ENCODE measurements at regions not wholly inside any gene's neighbourhood (a gene's known extent, or its start where the extent isn't known, plus 50 kb on each side); places are given as distances from the start of the nearest gene placed in this dataset.

DNA sequence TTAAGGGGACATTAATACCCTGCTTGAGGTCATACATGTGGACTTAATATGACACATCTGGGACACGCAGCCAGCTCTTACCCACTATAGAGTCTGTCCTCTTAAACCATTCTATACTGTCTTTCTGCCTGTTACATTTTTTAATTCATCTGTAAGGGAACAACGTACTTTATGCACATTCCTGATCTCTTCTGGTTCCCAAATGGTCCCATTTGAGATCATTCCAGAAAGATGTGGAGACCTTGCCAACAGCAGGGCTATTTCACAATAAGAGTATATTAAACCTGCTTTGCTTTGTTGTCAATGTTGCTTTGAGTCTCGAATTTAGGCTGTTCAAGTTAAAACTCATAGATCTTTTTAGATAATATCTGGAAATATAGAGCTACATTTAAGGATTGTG, 332.2 kb upstream of the RAG2 start:
- no peak for FAIRE-seq

GRCh38 chr11:36929401-36929800, 331.4 kb upstream of the RAG2 start:
- FAIRE-seq = no peak

DNA sequence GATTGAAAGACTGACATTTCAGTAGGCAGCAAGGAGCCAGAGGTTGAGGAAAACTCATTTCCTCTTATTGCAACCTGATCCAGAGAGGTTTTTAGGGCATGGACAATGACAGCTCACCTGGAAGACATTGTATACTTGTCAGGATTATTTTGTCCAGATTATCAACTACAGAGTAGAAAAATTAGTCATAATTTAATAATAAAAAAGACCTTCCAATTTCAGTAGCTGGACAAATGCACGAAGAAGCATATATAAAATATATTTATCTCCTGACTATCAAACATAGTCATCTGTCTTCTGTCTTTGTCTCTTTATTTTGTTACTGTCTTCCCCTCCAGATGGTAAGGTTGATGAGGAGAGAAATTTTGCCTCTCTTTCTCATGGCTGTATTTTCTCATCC, 330.6 kb upstream of the RAG2 start:
- no peak for FAIRE-seq

DNA sequence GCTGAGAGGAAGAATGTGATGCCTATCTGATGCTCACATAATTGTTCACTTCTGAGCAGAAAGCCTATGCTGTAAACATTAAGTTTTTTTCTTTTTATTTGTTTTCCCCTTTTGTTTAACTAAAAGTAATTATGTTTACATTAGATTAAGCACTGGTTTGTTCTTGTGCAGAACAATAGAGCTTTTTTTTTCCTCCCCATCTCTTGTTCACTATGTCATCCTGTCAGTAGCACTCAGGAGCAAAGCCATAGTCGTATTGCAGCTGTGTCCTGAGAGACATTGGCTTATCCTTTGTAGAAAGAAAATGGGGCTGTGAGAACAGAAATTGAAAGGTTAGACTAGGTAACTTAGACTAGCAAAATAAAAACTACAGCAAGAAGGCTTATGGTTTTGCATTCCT, 301.8 kb upstream of the RAG2 start:
- FAIRE-seq = no peak

DNA sequence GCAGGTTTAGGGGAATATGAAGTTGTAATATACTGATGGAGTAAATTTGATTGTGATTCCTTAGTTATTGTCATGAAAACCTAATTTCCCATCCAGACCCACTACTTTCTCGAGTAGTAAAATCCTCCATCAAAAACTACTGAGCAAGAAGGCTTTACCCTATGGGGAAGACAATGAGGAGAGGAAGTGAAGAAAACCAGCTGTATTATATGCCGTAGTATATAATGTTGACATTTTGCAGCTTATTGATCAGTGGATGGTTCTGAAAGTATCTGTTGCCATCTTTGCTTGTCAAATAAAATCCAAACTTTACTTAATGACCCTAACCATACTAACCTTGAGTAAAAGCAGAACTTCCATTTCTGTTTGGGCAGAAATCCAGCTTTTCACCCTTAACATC, 292.8 kb upstream of the RAG2 start:
- no peak for FAIRE-seq

GRCh38 chr11:36890121-36890679, 292.2 kb upstream of the RAG2 start:
- no peak for FAIRE-seq

DNA sequence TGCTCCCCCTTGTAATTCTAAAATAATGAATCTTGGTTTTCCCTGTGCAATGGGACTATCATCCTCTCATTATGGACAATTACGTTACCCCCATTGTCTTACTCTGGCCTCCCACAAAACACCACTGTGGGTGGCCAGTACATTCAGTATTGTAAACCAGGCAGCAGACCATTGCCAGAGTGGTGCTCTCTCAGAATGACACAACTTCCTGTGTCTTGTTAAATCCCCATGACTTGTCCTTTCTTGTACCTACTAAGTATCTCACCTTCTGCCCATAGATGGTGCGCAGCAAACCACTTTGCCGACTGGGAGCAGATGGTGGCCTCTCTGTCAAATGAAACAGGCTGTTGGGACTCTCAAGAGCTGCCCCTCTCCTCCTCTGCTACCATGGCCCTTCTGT, 287.1 kb upstream of the RAG2 start:
- FAIRE-seq = no peak

GRCh38 chr11:36878737-36879136, 280.7 kb upstream of the RAG2 start:
- FAIRE-seq = no peak

GRCh38 chr11:36877149-36877548, 279.1 kb upstream of the RAG2 start:
- FAIRE-seq = no peak

DNA sequence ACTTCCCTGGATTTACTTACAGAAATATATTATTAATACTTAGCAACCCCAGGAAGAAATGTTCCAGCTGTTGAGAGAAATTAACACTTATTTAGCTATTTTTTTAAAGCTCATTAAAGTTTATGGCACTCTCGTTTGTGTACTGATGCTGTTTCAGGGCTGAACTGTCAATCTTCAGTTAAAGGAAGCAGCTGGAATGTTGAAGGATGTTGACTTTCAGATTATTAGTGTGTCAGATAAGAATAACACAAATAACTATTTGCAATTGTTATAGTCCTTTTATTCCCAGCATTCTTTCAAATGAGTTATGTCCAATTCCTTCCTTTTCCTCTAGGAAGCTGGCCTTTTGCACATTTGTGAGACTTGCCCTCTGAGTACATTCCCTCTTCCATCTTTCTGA, 278.2 kb upstream of the RAG2 start:
- FAIRE-seq = no peak

DNA sequence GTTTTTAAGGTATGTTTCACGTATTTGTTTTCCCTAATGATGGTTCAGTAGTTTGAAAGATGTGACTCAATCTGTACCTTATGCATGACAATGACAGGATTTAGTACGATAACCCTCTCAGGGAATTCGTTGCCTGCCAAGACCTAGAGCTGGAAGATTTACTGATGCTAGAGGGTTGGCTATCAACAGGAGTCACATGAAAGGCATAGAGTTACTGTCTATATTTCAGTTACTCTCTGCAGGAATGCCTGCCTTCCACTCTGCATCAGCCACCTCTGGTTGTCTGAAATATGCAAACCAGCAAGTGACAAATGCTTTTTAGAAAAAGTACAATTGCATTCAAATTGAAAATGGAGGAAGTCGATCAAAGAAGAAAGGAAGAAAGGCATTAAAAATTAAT, 276.3 kb upstream of the RAG2 start:
- FAIRE-seq = no peak

GRCh38 chr11:36870361-36870760, 272.3 kb upstream of the RAG2 start:
- FAIRE-seq = no peak

DNA sequence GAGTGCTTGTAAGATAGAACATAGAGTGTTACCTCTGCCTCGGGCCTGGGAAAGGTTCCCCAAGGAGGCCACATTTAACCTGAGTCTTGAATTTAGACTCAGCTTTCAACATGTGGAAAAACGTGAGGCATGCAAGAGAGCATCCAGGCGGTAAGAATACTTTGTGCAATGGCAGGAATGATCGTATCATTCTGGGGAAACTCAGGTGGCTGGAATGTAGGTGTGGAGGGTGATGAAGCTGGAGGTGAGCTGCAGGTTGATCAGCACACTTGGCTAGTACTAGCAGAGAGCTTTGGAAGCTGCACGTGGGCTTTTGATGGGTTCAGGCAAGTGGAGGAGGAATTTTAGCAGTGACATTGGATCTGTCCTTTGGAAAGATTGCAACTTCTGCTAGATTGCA, 270.3 kb upstream of the RAG2 start:
- no peak for FAIRE-seq

DNA sequence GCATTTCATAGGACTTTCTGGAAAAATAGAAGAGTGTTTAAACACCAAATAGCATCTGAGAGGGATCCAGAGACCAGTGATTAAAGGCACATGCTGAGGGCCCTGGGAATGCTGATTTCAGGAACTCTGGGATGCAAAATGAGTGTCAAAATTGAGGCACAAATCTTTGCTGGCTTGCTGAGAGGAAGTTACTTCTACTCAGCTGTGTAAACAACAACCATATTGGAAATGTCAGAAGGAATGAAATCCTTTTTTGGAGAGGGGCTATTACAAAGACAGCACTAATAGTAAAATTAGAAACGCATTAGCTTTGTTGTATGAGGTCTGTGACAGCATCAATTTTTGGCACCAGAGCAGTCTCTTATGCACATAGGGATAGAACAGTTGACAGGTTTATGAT, 267.8 kb upstream of the RAG2 start:
- no peak for FAIRE-seq

DNA sequence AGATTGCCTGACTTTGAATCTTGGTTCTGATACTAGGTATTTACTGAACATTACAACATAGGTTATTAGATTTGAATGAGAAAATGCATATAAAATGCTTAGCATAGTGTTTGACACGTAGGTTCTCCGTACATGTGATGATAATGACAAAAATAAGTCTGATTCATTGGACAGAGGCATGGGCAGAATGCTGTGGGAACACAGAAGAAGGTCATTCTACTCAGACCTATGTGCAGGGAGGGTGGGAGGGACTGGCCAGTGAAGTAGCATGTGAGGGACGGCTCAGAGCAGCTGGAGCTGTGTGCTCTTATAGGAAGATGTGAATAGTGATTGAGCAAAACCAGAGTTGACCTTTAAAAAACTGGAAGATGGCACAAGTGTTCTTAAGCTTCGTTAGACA, 256.8 kb upstream of the RAG2 start:
- no peak for FAIRE-seq

DNA sequence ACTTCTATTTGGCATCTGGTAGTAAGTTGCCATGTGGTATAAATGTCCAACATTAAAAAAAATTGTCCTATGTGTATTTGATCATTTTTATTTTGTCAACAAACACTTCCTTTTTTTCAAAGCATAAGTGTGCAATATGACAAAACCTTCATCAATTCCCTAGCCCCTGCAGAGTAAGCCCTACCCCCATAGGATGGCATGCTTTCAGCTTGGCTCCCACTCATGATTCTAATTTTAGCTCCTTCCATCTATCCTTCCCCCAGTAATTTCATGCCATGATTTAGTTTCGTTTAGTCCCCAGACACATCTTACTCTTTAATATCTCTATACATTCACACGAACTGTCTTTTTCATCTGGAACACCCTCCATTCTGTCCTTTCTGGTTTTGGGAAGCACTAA, 250.6 kb upstream of the RAG2 start:
- no peak for FAIRE-seq

- FAIRE-seq = no peak
Observed at GRCh38 chr11:36840378-36840777, 242.3 kb upstream of the RAG2 start.

DNA sequence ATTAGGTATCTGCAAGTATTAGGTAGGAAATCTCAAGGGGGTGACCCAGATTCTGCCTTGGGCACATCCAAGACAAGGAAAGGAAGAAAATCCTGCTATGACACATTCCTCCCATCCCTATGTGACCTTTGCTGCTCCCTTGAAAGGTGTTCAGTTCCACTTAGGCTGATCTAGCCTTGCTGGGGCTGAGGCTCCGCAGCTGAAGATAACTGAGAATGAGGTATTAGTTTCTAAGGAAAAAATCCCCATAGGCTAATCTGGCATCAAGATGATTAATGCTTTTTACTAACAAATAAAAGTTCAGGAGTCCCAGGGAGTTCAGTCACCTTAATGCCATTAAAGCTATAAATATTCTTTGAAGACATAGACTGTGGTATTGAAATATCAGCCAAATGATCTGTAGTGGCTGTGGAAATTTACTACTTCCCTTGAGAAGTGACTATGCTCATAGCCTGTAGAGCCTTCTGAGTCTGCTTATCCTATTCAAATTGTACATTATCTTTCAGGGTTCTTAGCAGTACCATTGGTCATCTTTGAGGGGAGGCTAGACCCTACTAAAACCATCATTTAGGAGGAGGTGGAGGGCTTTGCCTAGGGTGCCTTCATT, 239.9 kb upstream of the RAG2 start:
- no peak for FAIRE-seq

GRCh38 chr11:36825251-36825650, 227.2 kb upstream of the RAG2 start:
- no peak for FAIRE-seq

DNA sequence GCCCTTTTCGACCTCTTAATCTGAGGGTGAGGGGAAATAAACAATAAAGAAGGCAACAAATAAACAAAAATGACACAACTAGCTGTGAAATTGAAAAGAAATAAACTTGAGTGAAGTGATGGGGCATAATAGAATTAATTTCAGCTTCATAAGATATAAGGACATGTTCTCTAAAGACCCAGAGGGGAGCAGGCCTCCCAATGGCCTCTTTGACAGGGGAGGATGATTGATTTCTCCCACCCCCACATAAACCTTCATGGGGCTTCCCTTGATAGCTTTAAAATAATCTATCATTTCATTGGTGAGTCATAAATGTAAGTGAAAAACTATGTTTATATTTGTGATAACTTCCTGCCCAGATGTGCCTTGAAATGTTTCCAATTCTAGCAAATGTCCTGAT, 226.3 kb upstream of the RAG2 start:
- no peak for FAIRE-seq

GRCh38 chr11:36822829-36823228, 224.8 kb upstream of the RAG2 start:
- FAIRE-seq = no peak

GRCh38 chr11:36818410-36818809, 220.4 kb upstream of the RAG2 start:
- FAIRE-seq = no peak

DNA sequence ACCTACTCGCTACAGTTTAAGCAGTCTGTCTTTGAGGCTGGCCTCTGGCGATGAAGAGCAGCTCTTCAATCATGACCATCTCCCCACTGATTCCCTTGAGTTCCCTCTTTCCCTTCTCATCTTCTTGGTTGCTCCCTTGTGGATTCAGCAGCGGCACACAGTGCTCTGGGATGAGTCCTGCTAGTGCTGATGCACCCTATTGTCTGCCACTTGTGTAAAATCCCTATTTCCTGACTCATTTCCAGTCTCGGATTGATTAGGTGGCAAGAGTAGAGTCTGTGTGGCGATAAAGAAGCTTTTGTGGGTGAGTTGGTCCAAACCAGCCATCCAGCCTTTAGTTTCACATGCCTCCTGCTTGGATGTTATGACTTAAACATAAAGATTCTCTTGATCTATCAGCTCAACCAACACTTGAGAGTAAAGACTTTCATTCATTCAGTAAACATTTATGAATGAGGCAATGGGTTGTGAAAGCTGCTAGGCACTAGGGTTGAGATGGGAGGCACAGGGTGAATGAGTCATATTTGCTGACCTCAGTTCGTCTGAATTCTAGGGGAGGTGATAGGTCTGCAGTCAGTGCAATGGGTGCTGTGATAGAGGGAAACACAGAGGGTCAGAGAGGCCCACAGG, 219.4 kb upstream of the RAG2 start:
- no peak for FAIRE-seq

DNA sequence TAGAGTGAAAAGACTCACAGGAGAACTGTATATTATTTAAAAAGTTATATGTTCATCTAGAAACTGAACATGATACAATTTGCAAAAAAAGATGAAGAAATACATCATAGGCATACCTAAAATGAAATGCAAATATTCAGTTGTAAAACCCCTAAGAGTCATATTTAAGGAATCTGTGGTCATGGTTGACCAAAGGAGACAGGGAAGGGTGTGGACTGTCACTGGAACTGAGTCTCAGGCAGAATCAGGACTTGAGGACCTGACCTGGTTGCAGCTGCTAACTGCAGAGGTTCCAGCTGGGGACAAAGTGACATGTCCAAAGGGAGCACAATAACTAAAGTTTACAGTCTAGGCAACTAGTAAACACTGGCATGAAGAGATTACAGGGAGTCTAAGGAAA, 211.3 kb upstream of the RAG2 start:
- FAIRE-seq = no peak

GRCh38 chr11:36807871-36808270, 209.8 kb upstream of the RAG2 start:
- FAIRE-seq = no peak
